GM13977 (cell line): ENCODE measurements at regions not wholly inside any gene's neighbourhood (a gene's known extent, or its start where the extent isn't known, plus 50 kb on each side); places are given as distances from the start of the nearest gene placed in this dataset.
"Not testable (repeated sequence)": the region's sequence is repeated elsewhere in the genome, so short reads cannot be mapped to it uniquely, and the experiment has no call there.

Experiments
- DNase-seq: peaks from one replicate; pipeline ENCODE4 v3.0.0; 2012; ENCODE audit warnings: low spot score
- in situ Hi-C: fragments of 300-500 bp; cut with MboI; formaldehyde crosslinking; loops from one replicate; pipeline ENCODE4 v1.12.0; 2022; ENCODE audit warnings: low sequenced_read_pairs, low pct_unique_long_range_greater_than_20kb, mixed read lengths, inconsistent platforms; ENCODE audit not compliant: unreplicated experiment
- TF ChIP-seq, protein P1 (sequence below): IDR thresholded peaks from 2 replicates; pipeline ENCODE4 v1.5.1; 2012; ENCODE audit warnings: mild to moderate bottlenecking, control low read depth; ENCODE audit not compliant: insufficient read depth; ENCODE audit errors: extremely low read depth, missing control alignments

DNA sequence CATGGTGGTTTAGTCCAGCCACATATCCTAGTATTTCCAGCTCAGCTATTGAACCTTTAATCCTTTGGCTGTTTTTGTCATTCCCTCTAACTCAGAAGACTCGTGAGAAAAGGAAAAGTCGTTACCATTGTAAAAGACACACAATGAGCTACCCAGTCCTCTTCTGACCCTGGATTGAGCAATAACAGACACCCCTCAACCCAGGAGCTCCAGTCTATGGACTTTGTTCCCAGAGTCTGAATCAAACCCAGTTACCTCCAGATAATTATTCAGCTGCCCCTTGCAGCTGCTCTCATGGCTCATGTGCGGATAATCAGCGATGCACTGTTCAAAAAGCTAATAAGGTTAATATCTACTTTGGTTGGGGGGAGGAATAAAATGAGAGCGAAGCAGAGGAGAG lies 402.4 kb downstream of the BTG1 start:
- TF ChIP-seq, protein P1, sequence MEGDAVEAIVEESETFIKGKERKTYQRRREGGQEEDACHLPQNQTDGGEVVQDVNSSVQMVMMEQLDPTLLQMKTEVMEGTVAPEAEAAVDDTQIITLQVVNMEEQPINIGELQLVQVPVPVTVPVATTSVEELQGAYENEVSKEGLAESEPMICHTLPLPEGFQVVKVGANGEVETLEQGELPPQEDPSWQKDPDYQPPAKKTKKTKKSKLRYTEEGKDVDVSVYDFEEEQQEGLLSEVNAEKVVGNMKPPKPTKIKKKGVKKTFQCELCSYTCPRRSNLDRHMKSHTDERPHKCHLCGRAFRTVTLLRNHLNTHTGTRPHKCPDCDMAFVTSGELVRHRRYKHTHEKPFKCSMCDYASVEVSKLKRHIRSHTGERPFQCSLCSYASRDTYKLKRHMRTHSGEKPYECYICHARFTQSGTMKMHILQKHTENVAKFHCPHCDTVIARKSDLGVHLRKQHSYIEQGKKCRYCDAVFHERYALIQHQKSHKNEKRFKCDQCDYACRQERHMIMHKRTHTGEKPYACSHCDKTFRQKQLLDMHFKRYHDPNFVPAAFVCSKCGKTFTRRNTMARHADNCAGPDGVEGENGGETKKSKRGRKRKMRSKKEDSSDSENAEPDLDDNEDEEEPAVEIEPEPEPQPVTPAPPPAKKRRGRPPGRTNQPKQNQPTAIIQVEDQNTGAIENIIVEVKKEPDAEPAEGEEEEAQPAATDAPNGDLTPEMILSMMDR, result no peak
- no peak for DNase-seq
- in situ Hi-C loops, result no loop called here

DNA sequence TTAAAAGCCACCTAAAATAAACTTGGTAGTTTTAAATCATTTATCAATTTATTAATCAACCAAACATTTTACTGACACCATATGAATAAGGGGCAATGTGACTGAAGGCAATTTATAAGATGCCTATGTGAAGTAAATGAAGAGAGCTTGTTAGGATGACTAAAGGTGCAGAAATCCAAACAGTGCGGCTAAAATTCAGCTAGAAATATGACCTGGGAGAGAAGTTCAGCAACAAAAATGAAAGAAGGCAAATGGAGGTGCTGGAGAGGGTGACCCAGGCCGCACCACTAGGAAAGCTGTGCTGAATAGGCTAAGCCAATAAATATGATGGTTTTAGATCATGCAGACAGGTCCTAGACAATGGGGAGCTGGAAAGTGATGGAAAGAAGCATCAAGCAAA lies 403.7 kb downstream of the BTG1 start:
- TF ChIP-seq, protein P1, result no peak
- in situ Hi-C loops, result no loop called here
- DNase-seq, result no peak

- in situ Hi-C loops, DNase-seq: not testable (repeated sequence)
These were observed 411.8 kb downstream of the BTG1 start for GRCh38 chr12:91733846-91734245.

- TF ChIP-seq, protein P1, result no peak
- DNase-seq, result no peak
- in situ Hi-C loops, result no loop called here
These were observed 413.6 kb downstream of the BTG1 start for GRCh38 chr12:91732086-91732485.

DNA sequence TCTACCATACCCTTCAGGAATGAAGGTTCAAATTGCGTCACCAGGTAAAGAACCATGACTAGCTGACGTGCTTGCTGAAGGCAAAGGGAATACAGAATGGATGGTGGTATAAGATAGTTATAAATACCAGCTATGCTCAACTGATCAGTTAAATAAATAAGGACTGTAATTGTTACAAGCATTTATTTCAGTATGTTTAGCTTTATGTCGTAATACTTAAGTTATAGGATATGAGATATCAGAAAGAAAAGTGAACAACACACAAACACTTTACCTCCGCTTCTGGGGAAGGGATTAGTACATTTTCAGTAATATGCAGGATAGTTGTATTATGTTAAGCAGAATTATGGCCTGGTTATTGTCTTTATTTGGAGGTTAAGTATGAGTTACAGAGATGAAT lies 416.1 kb downstream of the BTG1 start:
- no peak for DNase-seq
- in situ Hi-C loops, result no loop called here
- TF ChIP-seq, protein P1, result no peak

GRCh38 chr12:91723191-91723590 lies 422.5 kb downstream of the BTG1 start:
- no peak for DNase-seq
- in situ Hi-C loops, result no loop called here
- TF ChIP-seq, protein P1, result no peak

DNA sequence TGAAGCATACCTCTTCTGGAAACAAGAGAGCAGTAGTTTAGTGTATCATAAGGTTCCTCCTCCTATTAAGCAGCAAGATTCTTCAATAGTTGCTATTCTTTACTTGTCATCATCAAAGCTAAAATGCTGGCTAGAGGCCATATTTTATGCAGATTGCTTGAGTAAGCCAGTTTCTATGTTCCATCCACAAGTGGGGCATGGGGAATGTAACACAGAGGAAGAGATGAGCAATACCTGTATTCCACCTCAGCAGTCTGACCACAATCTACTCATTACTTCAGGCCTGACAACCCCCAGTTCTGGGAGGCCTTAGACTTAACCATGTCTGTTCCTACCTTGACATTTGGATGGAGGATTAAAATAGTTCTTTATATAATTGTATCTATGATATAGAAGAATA lies 423.6 kb downstream of the BTG1 start:
- TF ChIP-seq, protein P1, result no peak
- in situ Hi-C loops, result no loop called here

More for the DNA sequence above, 423.6 kb downstream of the BTG1 start:
- no peak for DNase-seq
